Common myeloid progenitor, CD34-positive (primary cell): ENCODE measurements at regions not wholly inside any gene's neighbourhood (a gene's known extent, or its start where the extent isn't known, plus 50 kb on each side); places are given as distances from the start of the nearest gene placed in this dataset.
"Not testable (repeated sequence)": the region's sequence is repeated elsewhere in the genome, so short reads cannot be mapped to it uniquely, and the experiment has no call there.

Experiments used
- CTCF ChIA-PET: fragments of 350-600 bp; sonication (Branson Sonifier 250); formaldehyde crosslinking; loops from one replicate; lab custom pipeline; 2021; ENCODE audit warnings: antibody characterized with exemption; lab: Charles Lee
- POLR2A ChIA-PET: fragments of 350-600 bp; sonication (Branson Sonifier 250); formaldehyde crosslinking; loops from one replicate; lab custom pipeline; 2021; ENCODE audit warnings: antibody characterized with exemption; lab: Charles Lee
- DNase-seq, 3 donors: peaks; one replicate each; pipeline versions ENCODE4 v3.0.0 to v3.0.0-alpha.2; 2013
- H3K27ac ChIP-seq, 2 experiments: 1 replicate in 1 of 2; 2 replicates in 1 of 2; pipeline ENCODE4 v1.7.0; 2013; ENCODE audit warnings: inconsistent platforms in 2 of 2, low read length in 2 of 2, mild to moderate bottlenecking in 2 of 2, low read depth in 1 of 2, moderate library complexity in 1 of 2; ENCODE audit not compliant: severe bottlenecking in 2 of 2, insufficient read depth in 1 of 2, poor library complexity in 1 of 2
- H3K27me3 ChIP-seq, 5 experiments: replicated peaks in 2 of 5; 1 replicate in 3 of 5; 2 replicates in 2 of 5; pipeline versions ENCODE4 v1.6.1 to v1.7.0; 2013; ENCODE audit warnings: low read length in 4 of 5, mild to moderate bottlenecking in 2 of 5, moderate library complexity in 2 of 5, inconsistent platforms in 1 of 5; ENCODE audit not compliant: insufficient read depth in 5 of 5, control insufficient read depth in 4 of 5
- H3K36me3 ChIP-seq, 4 experiments: 1 replicate in 2 of 4; 2 replicates in 2 of 4; pipeline versions ENCODE4 v1.6.1 to v1.7.0; 2013; ENCODE audit warnings: low read length in 3 of 4, control low read depth in 1 of 4, mild to moderate bottlenecking in 1 of 4; ENCODE audit not compliant: control insufficient read depth in 4 of 4, insufficient read depth in 4 of 4
- H3K4me1 ChIP-seq, 4 experiments: 1 replicate in 3 of 4; 2 replicates in 1 of 4; pipeline versions ENCODE4 v1.6.1 to v1.7.1; 2013; ENCODE audit warnings: low read length in 3 of 4, mild to moderate bottlenecking in 3 of 4, control low read depth in 1 of 4, inconsistent platforms in 1 of 4, moderate library complexity in 1 of 4; ENCODE audit not compliant: control insufficient read depth in 4 of 4, insufficient read depth in 4 of 4; ENCODE audit errors: control extremely low read depth in 1 of 4
- H3K4me3 ChIP-seq, 7 experiments: 1 replicate in 4 of 7; 2 replicates in 3 of 7; pipeline versions ENCODE4 v1.5.1 to v1.7.0; 2013; ENCODE audit warnings: mild to moderate bottlenecking in 7 of 7, low read length in 6 of 7, moderate library complexity in 6 of 7, inconsistent platforms in 2 of 7, low read depth in 2 of 7, control low read depth in 1 of 7; ENCODE audit not compliant: insufficient read depth in 4 of 7, control insufficient read depth in 1 of 7; ENCODE audit errors: extremely low read depth in 1 of 7
- H3K9me3 ChIP-seq, 5 experiments: 1 replicate in 4 of 5; 2 replicates in 1 of 5; pipeline versions ENCODE4 v1.6.1 to v1.7.1; 2013; ENCODE audit warnings: low read length in 4 of 5, mild to moderate bottlenecking in 2 of 5, inconsistent platforms in 1 of 5, low read depth in 1 of 5, moderate library complexity in 1 of 5; ENCODE audit not compliant: control insufficient read depth in 4 of 5, insufficient read depth in 2 of 5; ENCODE audit errors: control extremely low read depth in 1 of 5
- WGBS: methylation state at CpG from one replicate; pipeline ENCODE4 v1.1.5; 2013; ENCODE audit not compliant: insufficient coverage; 5-methylcytosine and 5-hydroxymethylcytosine counted together

- H3K4me1 ChIP-seq, result not testable (repeated sequence)
Measured at GRCh38 chr18:15004270-15004973, 256.4 kb downstream of the ANKRD30B start.

DNA sequence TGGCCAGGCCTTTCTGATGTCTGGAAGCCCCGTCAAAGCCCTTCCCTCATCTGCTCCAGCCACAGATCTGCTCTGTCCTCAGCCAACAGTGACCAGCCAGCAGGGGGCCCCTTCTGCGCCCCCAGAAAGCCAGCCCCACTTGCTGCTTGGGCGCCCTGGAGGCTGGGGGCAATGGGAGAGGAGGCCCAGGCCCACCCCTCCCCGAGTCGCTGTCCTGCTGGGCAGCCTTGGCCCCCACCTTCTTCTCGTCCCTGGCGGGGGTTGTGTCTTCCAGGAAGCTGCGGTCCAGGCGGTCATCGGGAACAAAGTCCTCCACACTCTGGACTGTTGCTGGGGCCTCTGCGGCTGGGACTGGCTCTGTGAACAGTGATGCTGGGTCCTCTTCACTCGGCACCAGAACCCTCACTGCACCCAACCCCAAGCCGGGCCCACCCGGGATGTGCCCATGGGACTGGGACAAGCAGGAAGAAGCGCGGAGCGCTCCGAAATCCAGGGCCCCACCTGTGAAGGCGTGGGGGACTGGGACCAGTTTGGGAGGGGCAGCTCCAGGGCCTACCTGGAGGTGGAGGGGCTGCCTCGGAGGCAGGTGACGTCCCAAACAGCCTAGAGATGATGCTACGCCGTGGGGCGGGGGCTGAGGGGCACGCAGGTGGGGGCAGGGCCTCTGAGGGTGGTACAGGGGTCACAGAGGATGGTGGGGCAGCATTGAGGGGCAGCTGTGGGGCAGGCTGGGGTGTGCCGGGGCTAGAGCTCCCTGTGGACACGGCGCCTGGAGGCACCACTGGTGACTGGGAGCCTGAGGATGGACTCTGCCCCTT, 257.6 kb downstream of the ANKRD30B start:
- CTCF ChIA-PET, result no interaction called here

More at GRCh38 chr18:15004270-15004973, 256.4 kb downstream of the ANKRD30B start:
- H3K27ac ChIP-seq, H3K36me3 ChIP-seq, H3K9me3 ChIP-seq, POLR2A ChIA-PET, H3K4me3 ChIP-seq, H3K27me3 ChIP-seq, CTCF ChIA-PET, DNase-seq: not testable (repeated sequence)
- WGBS, result 91% methylated on average over 15 of the region's 22 CpGs

GRCh38 chr18:15006616-15007015, 258.6 kb downstream of the ANKRD30B start:
- H3K27ac ChIP-seq, H3K4me1 ChIP-seq, H3K36me3 ChIP-seq, H3K9me3 ChIP-seq, H3K4me3 ChIP-seq, CTCF ChIA-PET, DNase-seq, POLR2A ChIA-PET, H3K27me3 ChIP-seq: not testable (repeated sequence)
- WGBS, result no CpG with 5 or more reads among the region's 3 CpGs

More for the DNA sequence above, 257.6 kb downstream of the ANKRD30B start:
- H3K9me3 ChIP-seq, result peaks cover 0 to 2% (median 0%) of the 10 kb centered on the region in 5 experiments
- no peak overlapping the region for H3K27ac ChIP-seq
- H3K27me3 ChIP-seq, result no peaks in the 10 kb centered on the region
- no peaks in the 10 kb centered on the region for H3K36me3 ChIP-seq
- POLR2A ChIA-PET, result no interaction called here
- no peak overlapping the region for H3K4me3 ChIP-seq
- 94% methylated on average over 23 of the region's 28 CpGs for WGBS
- no peak for DNase-seq
- no peaks in the 10 kb centered on the region for H3K4me1 ChIP-seq

- H3K27ac ChIP-seq, DNase-seq, H3K4me3 ChIP-seq, H3K36me3 ChIP-seq, H3K4me1 ChIP-seq, POLR2A ChIA-PET, CTCF ChIA-PET, H3K27me3 ChIP-seq, H3K9me3 ChIP-seq: not testable (repeated sequence)
Measured at GRCh38 chr18:15026041-15026440, 278.1 kb downstream of the ANKRD30B start.

DNA sequence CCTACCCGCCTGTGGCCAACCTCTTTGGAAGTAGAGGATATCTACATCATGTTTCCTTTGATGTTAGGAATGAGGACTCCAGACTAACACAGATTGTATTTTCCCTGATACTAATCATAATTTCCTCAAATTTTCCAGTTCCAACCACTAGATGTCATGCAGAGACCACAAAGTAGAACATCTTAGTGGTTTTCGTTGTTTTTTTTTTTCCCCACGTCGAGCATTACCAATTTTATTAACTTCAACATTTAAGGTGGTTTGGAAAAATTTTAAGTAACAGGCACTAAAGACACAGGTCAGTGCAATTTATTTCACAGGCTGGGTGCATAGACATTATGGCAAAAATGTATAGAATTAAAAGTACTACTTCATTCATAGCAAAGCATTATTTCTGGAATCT, 280.1 kb downstream of the ANKRD30B start:
- H3K4me3 ChIP-seq, H3K27ac ChIP-seq, H3K36me3 ChIP-seq, CTCF ChIA-PET, H3K27me3 ChIP-seq, H3K9me3 ChIP-seq, POLR2A ChIA-PET, DNase-seq, H3K4me1 ChIP-seq: not testable (repeated sequence)
- no CpG with 5 or more reads among the region's 4 CpGs for WGBS

DNA sequence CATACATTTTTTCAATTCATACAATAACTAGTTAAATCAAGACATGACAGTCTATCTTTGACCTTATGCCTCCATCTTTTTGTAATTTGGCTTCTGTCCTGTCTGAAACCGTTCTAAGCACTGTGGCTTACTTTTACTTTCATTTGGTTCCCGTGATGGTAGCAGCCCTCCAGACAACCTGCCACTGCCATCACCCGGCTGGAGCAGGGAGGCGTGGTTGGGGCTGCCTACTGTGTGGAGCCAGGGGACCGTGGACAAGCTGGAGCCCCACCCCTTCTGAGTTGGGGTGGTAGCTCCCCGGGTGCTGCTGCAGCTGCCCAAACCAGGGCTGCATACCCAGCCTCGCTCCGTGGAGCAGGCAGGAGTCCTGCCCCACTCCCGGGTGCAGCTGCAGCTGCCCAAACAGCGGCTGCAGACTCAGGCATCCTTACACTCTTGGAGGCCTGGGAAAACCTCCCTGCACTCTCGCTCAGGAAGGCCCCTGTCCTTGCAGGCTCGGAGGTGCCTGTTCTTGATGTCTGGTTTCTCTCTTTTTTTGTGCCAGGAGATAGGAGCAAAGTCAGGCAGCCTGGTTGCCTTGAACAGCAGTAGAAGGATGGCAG, 312.4 kb downstream of the ANKRD30B start:
- H3K36me3 ChIP-seq, H3K27me3 ChIP-seq, H3K27ac ChIP-seq, H3K9me3 ChIP-seq, H3K4me3 ChIP-seq, POLR2A ChIA-PET, H3K4me1 ChIP-seq, DNase-seq, CTCF ChIA-PET: not testable (repeated sequence)
- no CpG with 5 or more reads among the region's 12 CpGs for WGBS

- H3K27ac ChIP-seq, POLR2A ChIA-PET, H3K9me3 ChIP-seq, DNase-seq, CTCF ChIA-PET, H3K36me3 ChIP-seq, H3K4me3 ChIP-seq, H3K27me3 ChIP-seq, H3K4me1 ChIP-seq: not testable (repeated sequence)
- 78% methylated on average over 4 of the region's 9 CpGs for WGBS
Measured at GRCh38 chr18:15061289-15061896, 313.4 kb downstream of the ANKRD30B start.
